Erythroblast (primary cell): ENCODE measurements at regions not wholly inside any gene's neighbourhood (a gene's known extent, or its start where the extent isn't known, plus 50 kb on each side); places are given as distances from the start of the nearest gene placed in this dataset.

Experiments used
- GATA1 ChIP-seq: IDR thresholded peaks from 2 replicates; pipeline ENCODE4 v1.6.1; 2011; ENCODE audit warnings: low read depth, mild to moderate bottlenecking, control low read depth, low read length, moderate library complexity
- POLR2A ChIP-seq: IDR thresholded peaks from 2 replicates; pipeline ENCODE4 v1.6.1; 2011; ENCODE audit warnings: mild to moderate bottlenecking, low read length

GRCh38 chr6:137378090-137378369 lies 116.2 kb downstream of the OLIG3 start:
- TF ChIP-seq POLR2A (no peak), GATA1 (no peak)
